ENCODE measurements at regions not wholly inside any gene's neighbourhood (a gene's known extent, or its start where the extent isn't known, plus 50 kb on each side); places are given as distances from the start of the nearest gene placed in this dataset.

GRCh38 chr5:15447209-15447608 is 52.8 kb upstream of the FBXL7 start:
- H3K4me3 ChIP-seq: no peak overlapping the region
- DNase-seq: no peak
- WGBS, 2 donors: 3 to 19% methylated on average over 1 of the region's 1 CpG
- TF ChIP-seq EP300 (IDR thresholded peaks at IDR 0.05): no peak
- TF ChIP-seq POLR2AphosphoS5 (IDR thresholded peaks at IDR 0.05): no peak
- TF ChIP-seq POLR2A (IDR thresholded peaks at IDR 0.05): no peak
- no peak for TF ChIP-seq CTCF (IDR thresholded peaks at IDR 0.05)
- H3K4me1 ChIP-seq: peaks cover 0 to 33% (median 20%) of the 10 kb centered on the region in 4 donors
- no peaks in the 10 kb centered on the region for H3K36me3 ChIP-seq
- intact Hi-C loops (cut with DNase I): no loop called here
- H3K27ac ChIP-seq: no peak overlapping the region
- no peaks in the 10 kb centered on the region for H3K9me3 ChIP-seq
- H3K27me3 ChIP-seq: no peaks in the 10 kb centered on the region

GRCh38 chr5:15446552-15446951 is 53.4 kb upstream of the FBXL7 start:
- intact Hi-C loops (cut with DNase I): no loop called here
- TF ChIP-seq POLR2A (IDR thresholded peaks at IDR 0.05) (no peak), POLR2AphosphoS5 (IDR thresholded peaks at IDR 0.05) (no peak), CTCF (IDR thresholded peaks at IDR 0.05) (no peak), EP300 (IDR thresholded peaks at IDR 0.05) (no peak)
- Histone ChIP-seq H3K36me3 (no peaks in the 10 kb centered on the region), H3K4me3 (no peak overlapping the region), H3K27me3 (no peaks in the 10 kb centered on the region), H3K9me3 (no peaks in the 10 kb centered on the region), H3K27ac (no peak overlapping the region), H3K4me1 (peaks cover 0 to 27% (median 16%) of the 10 kb centered on the region in 4 donors)
- DNase-seq: no peak

GRCh38 chr5:15442193-15442570 is 57.8 kb upstream of the FBXL7 start:
- Histone ChIP-seq H3K27ac (no peak overlapping the region), H3K36me3 (no peaks in the 10 kb centered on the region), H3K4me1 (peaks cover 0 to 21% (median 14%) of the 10 kb centered on the region in 4 donors), H3K9me3 (no peaks in the 10 kb centered on the region), H3K27me3 (no peaks in the 10 kb centered on the region), H3K4me3 (no peak overlapping the region)
- no peak for TF ChIP-seq POLR2A (IDR thresholded peaks at IDR 0.05)
- DNase-seq: no peak
- intact Hi-C loops (cut with DNase I): no loop called here
- WGBS, 2 donors: 49 to 78% methylated on average over 1 of the region's 1 CpG

- no peak overlapping the region for H3K27ac ChIP-seq
- no peaks in the 10 kb centered on the region for H3K36me3 ChIP-seq
- H3K4me3 ChIP-seq: no peak overlapping the region
- H3K4me1 ChIP-seq: peaks cover 0 to 16% (median 12%) of the 10 kb centered on the region in 4 donors
- no peak for DNase-seq
- H3K9me3 ChIP-seq: no peaks in the 10 kb centered on the region
- TF ChIP-seq EP300 (IDR thresholded peaks at IDR 0.05): no peak
- no peak for TF ChIP-seq POLR2A (IDR thresholded peaks at IDR 0.05)
- no peak for TF ChIP-seq POLR2AphosphoS5 (IDR thresholded peaks at IDR 0.05)
- no peak for TF ChIP-seq CTCF (IDR thresholded peaks at IDR 0.05)
- no peaks in the 10 kb centered on the region for H3K27me3 ChIP-seq
- intact Hi-C loops (cut with DNase I): no loop called here
- 61 to 76% methylated on average over 6 of the region's 6 CpGs for WGBS, 2 donors
Measured at GRCh38 chr5:15441433-15442192, 58.4 kb upstream of the FBXL7 start.

GRCh38 chr5:15440434-15440833 is 59.5 kb upstream of the FBXL7 start:
- no peak overlapping the region for H3K27ac ChIP-seq
- no peaks in the 10 kb centered on the region for H3K9me3 ChIP-seq
- TF ChIP-seq CTCF (IDR thresholded peaks at IDR 0.05) (no peak), POLR2A (IDR thresholded peaks at IDR 0.05) (no peak), EP300 (IDR thresholded peaks at IDR 0.05) (no peak), POLR2AphosphoS5 (IDR thresholded peaks at IDR 0.05) (no peak)
- WGBS, 2 donors: 78 to 80% methylated on average over 5 of the region's 5 CpGs
- no peaks in the 10 kb centered on the region for H3K36me3 ChIP-seq
- intact Hi-C loops (cut with DNase I): no loop called here
- no peak for DNase-seq
- H3K4me3 ChIP-seq: no peak overlapping the region
- no peaks in the 10 kb centered on the region for H3K27me3 ChIP-seq
- peaks cover 0 to 16% (median 12%) of the 10 kb centered on the region in 4 donors for H3K4me1 ChIP-seq

All from sigmoid colon (tissue), 6 donors.